Thyroid gland (tissue), 4 donors: ENCODE measurements at regions not wholly inside any gene's neighbourhood (a gene's known extent, or its start where the extent isn't known, plus 50 kb on each side); places are given as distances from the start of the nearest gene placed in this dataset.

Experiments
- POLR2A ChIP-seq, 2 donors: fragments of 450-650 bp; IDR thresholded peaks; one replicate each; pipeline ENCODE4 v1.6.1; 2017; ENCODE audit warnings: antibody characterized with exemption in 2 of 2, mild to moderate bottlenecking in 2 of 2, moderate library complexity in 1 of 2
- TF ChIP-seq, protein P1 (sequence below), 6 experiments: fragments of 200-600 bp in 3 of 6; fragments of 450-650 bp in 3 of 6; sonication (generic) in 3 of 6; IDR thresholded peaks; one replicate each; pipeline ENCODE4 v1.5.1; 2016 to 2019; ENCODE audit warnings: antibody characterized with exemption in 6 of 6, mild to moderate bottlenecking in 2 of 6, inconsistent platforms in 1 of 6, moderate library complexity in 1 of 6

DNA sequence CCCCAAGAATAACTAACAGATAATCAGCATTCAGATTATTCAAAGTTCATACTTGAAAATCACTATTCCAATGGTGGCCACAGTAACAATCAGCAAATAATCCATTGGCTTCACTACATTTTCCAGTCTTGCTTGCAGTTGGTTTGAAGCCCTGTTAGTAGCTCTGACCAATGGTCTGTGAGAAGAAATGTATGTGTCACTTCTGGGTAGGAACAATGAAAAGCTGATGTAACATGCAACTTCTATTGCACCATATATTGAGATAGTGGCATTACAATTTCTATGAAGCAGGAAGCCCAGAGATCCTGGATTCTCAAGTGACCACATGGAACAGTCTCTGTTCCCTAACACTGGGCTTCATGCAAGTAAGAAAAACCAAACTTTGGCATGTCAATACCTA lies 250.9 kb upstream of the DAB1 start:
- no peak for TF ChIP-seq POLR2A (IDR thresholded peaks at IDR 0.05)
- TF ChIP-seq, protein P1, sequence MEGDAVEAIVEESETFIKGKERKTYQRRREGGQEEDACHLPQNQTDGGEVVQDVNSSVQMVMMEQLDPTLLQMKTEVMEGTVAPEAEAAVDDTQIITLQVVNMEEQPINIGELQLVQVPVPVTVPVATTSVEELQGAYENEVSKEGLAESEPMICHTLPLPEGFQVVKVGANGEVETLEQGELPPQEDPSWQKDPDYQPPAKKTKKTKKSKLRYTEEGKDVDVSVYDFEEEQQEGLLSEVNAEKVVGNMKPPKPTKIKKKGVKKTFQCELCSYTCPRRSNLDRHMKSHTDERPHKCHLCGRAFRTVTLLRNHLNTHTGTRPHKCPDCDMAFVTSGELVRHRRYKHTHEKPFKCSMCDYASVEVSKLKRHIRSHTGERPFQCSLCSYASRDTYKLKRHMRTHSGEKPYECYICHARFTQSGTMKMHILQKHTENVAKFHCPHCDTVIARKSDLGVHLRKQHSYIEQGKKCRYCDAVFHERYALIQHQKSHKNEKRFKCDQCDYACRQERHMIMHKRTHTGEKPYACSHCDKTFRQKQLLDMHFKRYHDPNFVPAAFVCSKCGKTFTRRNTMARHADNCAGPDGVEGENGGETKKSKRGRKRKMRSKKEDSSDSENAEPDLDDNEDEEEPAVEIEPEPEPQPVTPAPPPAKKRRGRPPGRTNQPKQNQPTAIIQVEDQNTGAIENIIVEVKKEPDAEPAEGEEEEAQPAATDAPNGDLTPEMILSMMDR (IDR thresholded peaks at IDR 0.05): no peak
